HCT116 (cell line): ENCODE measurements at regions not wholly inside any gene's neighbourhood (a gene's known extent, or its start where the extent isn't known, plus 50 kb on each side); places are given as distances from the start of the nearest gene placed in this dataset.

Experiments
- ATAC-seq: fragments of 200-7000 bp; cut with Tn5 transposase; 2 replicates; pipeline ENCODE4 v1.9.1; 2020; ENCODE audit warnings: mild to moderate bottlenecking, moderate library complexity
- BruUV-seq: library from RNA; stranded (reverse); fragments of 400-500 nt; replicated peaks from 2 replicates; lab custom pipeline; 2021; lab: Mats Ljungman, UMichigan
- CTCF ChIA-PET: fragments of 300-600 bp; sonication (Branson Sonifier 250); formaldehyde crosslinking; loops from one replicate; lab custom pipeline; 2021; ENCODE audit warnings: antibody characterized with exemption; lab: Charles Lee
- POLR2A ChIA-PET: fragments of 300-600, 350-600 bp; sonication (Branson Sonifier 250); formaldehyde crosslinking; loops from one replicate; lab custom pipeline; 2021; ENCODE audit warnings: antibody characterized with exemption; lab: Charles Lee
- RAD21 ChIA-PET, 2 experiments: fragments of 300-600 bp; sonication (Branson Sonifier 250); formaldehyde crosslinking; loops; one replicate each; lab custom pipeline; 2023; ENCODE audit warnings: low total read pairs in 2 of 2; ENCODE audit not compliant: uncharacterized antibody in 2 of 2, unreplicated experiment in 2 of 2, low non-redundant PET in 1 of 2; lab: Charles Lee
- DNase-seq: peaks from one replicate; pipeline ENCODE4 v3.0.0-alpha.2; 2010; ENCODE audit warnings: low read depth, low spot score
- H2AFZ ChIP-seq: fragments of 200-600 bp; shearing (Covaris generic), sonication (generic); 2 replicates; pipeline ENCODE4 v1.6.1; 2017; ENCODE audit warnings: low read depth, mixed run types, mixed read lengths, antibody characterized with exemption, low read length; ENCODE audit not compliant: poor library complexity, severe bottlenecking
- H3K27ac ChIP-seq: 2 replicates; pipeline ENCODE4 v1.5.1; 2012; ENCODE audit warnings: low read depth, low read length
- H3K27me3 ChIP-seq: fragments of 200-600 bp; sonication (generic); 2 replicates; pipeline ENCODE4 v1.6.1; 2016; ENCODE audit warnings: mixed run types, low read length, mixed read lengths; ENCODE audit not compliant: insufficient read depth
- H3K36me3 ChIP-seq, 2 experiments: fragments of 200-500 bp in 1 of 2; fragments of 200-600 bp in 1 of 2; sonication (Bioruptor generic) in 1 of 2; sonication (generic) in 1 of 2; 2 replicates each; pipeline versions ENCODE4 v1.5.1 to v1.6.1; 2014 to 2016; ENCODE audit warnings: low read length in 2 of 2, inconsistent platforms in 1 of 2, mixed read lengths in 1 of 2, mixed run types in 1 of 2; ENCODE audit not compliant: insufficient read depth in 2 of 2, control insufficient read depth in 1 of 2
- H3K4me1 ChIP-seq, 2 experiments: fragments of 200-600 bp in 1 of 2; sonication (generic) in 1 of 2; 2 replicates each; pipeline versions ENCODE4 v1.5.1 to v1.6.1; 2012 to 2017; ENCODE audit warnings: low read length in 2 of 2, inconsistent platforms in 1 of 2, mild to moderate bottlenecking in 1 of 2, mixed read lengths in 1 of 2, mixed run types in 1 of 2, moderate library complexity in 1 of 2; ENCODE audit not compliant: insufficient read depth in 2 of 2, control insufficient read depth in 1 of 2
- H3K4me2 ChIP-seq: fragments of 200-600 bp; sonication (generic); 2 replicates; pipeline ENCODE4 v1.6.1; 2017; ENCODE audit warnings: mixed run types, low read length, mixed read lengths
- H3K4me3 ChIP-seq, 2 experiments: fragments of 200-600 bp in 1 of 2; sonication (generic) in 1 of 2; replicated peaks in 1 of 2; 2 replicates each; pipeline ENCODE4 v1.5.1; 2011 to 2016; ENCODE audit warnings: low read length in 2 of 2, control low read depth in 1 of 2, low read depth in 1 of 2, mild to moderate bottlenecking in 1 of 2, mixed read lengths in 1 of 2, mixed run types in 1 of 2
- H3K79me2 ChIP-seq: fragments of 200-600 bp; sonication (generic); 2 replicates; pipeline ENCODE4 v1.6.1; 2017; ENCODE audit warnings: mild to moderate bottlenecking, mixed run types, low read length, moderate library complexity, mixed read lengths; ENCODE audit not compliant: insufficient read depth
- H3K9ac ChIP-seq: fragments of 200-600 bp; sonication (generic); 2 replicates; pipeline ENCODE4 v1.6.1; 2016; ENCODE audit warnings: low read length, mixed read lengths
- H3K9me2 ChIP-seq: fragments of 200-600 bp; sonication (generic), shearing (Covaris generic); 2 replicates; pipeline ENCODE4 v1.6.1; 2017; ENCODE audit warnings: mixed run types, mild to moderate bottlenecking, moderate library complexity; ENCODE audit not compliant: insufficient read depth
- H3K9me3 ChIP-seq, 2 experiments: fragments of 200-500 bp in 1 of 2; fragments of 200-600 bp in 1 of 2; sonication (Bioruptor generic) in 1 of 2; sonication (generic) in 1 of 2; 2 replicates each; pipeline ENCODE4 v1.6.1; 2014 to 2017; ENCODE audit warnings: low read length in 2 of 2, mixed read lengths in 2 of 2, inconsistent platforms in 1 of 2, low read depth in 1 of 2, mild to moderate bottlenecking in 1 of 2, mixed run types in 1 of 2, moderate library complexity in 1 of 2; ENCODE audit not compliant: control insufficient read depth in 1 of 2, insufficient read depth in 1 of 2
- H4K20me1 ChIP-seq: fragments of 200-600 bp; sonication (generic), shearing (Covaris generic); 2 replicates; pipeline ENCODE4 v1.6.1; 2017; ENCODE audit warnings: mixed run types, mild to moderate bottlenecking, moderate library complexity; ENCODE audit not compliant: insufficient read depth
- CBX3 ChIP-seq: IDR thresholded peaks from 2 replicates; pipeline ENCODE4 v1.6.1; 2012; ENCODE audit warnings: low read depth
- CEBPB ChIP-seq: IDR thresholded peaks from 2 replicates; pipeline ENCODE4 v1.6.1; 2012; ENCODE audit warnings: low read depth
- ELF1 ChIP-seq: IDR thresholded peaks from 2 replicates; pipeline ENCODE4 v1.6.1; 2012; ENCODE audit warnings: low read depth, borderline replicate concordance
- FOSL1 ChIP-seq: IDR thresholded peaks from 2 replicates; pipeline ENCODE4 v1.6.1; 2012; ENCODE audit warnings: low read depth
- POLR2AphosphoS5 ChIP-seq: IDR thresholded peaks from 2 replicates; pipeline ENCODE4 v1.6.1; 2011; ENCODE audit warnings: mild to moderate bottlenecking, low read depth, low read length, moderate library complexity
- RAD21 ChIP-seq: IDR thresholded peaks from 2 replicates; pipeline ENCODE4 v1.6.1; 2012; ENCODE audit warnings: low read depth, mild to moderate bottlenecking
- SIN3A ChIP-seq: IDR thresholded peaks from 2 replicates; pipeline ENCODE4 v1.6.1; 2012; ENCODE audit warnings: low read depth
- SP1 ChIP-seq: IDR thresholded peaks from 2 replicates; pipeline ENCODE4 v1.6.1; 2012; ENCODE audit warnings: low read depth
- SRF ChIP-seq: IDR thresholded peaks from 2 replicates; pipeline ENCODE4 v1.6.1; 2012; ENCODE audit warnings: low read depth
- YY1 ChIP-seq: IDR thresholded peaks from 2 replicates; pipeline ENCODE4 v1.6.1; 2011; ENCODE audit warnings: low read length, low read depth, moderate library complexity, mild to moderate bottlenecking; ENCODE audit not compliant: insufficient replicate concordance; ENCODE audit errors: extremely low read depth
- ZFX ChIP-seq: fragments of 450-650 bp; IDR thresholded peaks from 2 replicates; pipeline ENCODE4 v1.6.1; 2017
- intact Hi-C: fragments of 100-400 bp; cut with micrococcal nuclease; formaldehyde crosslinking; loops from 2 replicates; pipeline ENCODE4 v1.10.0; 2022
- TF ChIP-seq, protein P1 (sequence below): IDR thresholded peaks from 2 replicates; pipeline ENCODE4 v1.6.1; 2012; ENCODE audit warnings: low read depth
- TF ChIP-seq, protein P2 (sequence below): IDR thresholded peaks from 2 replicates; pipeline ENCODE4 v1.6.1; 2012
- TF ChIP-seq, protein P3 (sequence below): IDR thresholded peaks from 2 replicates; pipeline ENCODE4 v1.6.1; 2012
- TF ChIP-seq, protein P4 (sequence below): IDR thresholded peaks from 2 replicates; pipeline ENCODE4 v1.6.1; 2011; ENCODE audit warnings: mild to moderate bottlenecking, low read length, moderate library complexity; ENCODE audit not compliant: insufficient replicate concordance; ENCODE audit errors: extremely low read depth

DNA sequence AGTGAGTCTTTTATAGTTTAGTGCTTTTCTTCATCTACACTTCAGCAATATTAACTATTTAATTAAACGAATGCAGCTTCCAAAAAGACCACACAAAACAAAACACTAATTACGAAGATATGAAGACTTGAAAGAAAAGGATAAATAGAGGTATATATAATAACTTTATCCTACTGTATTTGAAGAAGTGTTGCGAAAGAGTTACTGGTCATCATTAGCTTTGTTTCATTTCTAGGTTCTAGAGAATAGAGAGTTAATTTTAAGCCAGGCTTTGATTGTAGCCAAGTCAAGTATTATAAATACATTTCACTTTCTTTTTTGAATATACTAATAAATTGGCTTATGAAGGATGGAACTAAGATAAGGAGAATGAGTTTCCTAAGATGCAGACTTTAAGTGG lies 416.8 kb upstream of the GBE1 start:
- no peak overlapping the region for H3K27ac ChIP-seq
- no peaks in the 10 kb centered on the region for H3K36me3 ChIP-seq
- H3K9me3 ChIP-seq: no peaks in the 10 kb centered on the region
- H3K9ac ChIP-seq: no peak overlapping the region
- BruUV-seq: no TSS peak
- RAD21 ChIA-PET: no interaction called here
- no peaks in the 10 kb centered on the region for H3K9me2 ChIP-seq
- POLR2A ChIA-PET: no interaction called here
- CTCF ChIA-PET: no interaction called here
- H4K20me1 ChIP-seq: no peaks in the 10 kb centered on the region
- no peak overlapping the region for H3K4me2 ChIP-seq
- no peak overlapping the region for H3K4me3 ChIP-seq
- intact Hi-C loops: no loop called here
- H2AFZ ChIP-seq: no peak overlapping the region
- H3K4me1 ChIP-seq: no peaks in the 10 kb centered on the region
- no peak for TF ChIP-seq SP1
- TF ChIP-seq YY1: no peak
- TF ChIP-seq, protein P1, sequence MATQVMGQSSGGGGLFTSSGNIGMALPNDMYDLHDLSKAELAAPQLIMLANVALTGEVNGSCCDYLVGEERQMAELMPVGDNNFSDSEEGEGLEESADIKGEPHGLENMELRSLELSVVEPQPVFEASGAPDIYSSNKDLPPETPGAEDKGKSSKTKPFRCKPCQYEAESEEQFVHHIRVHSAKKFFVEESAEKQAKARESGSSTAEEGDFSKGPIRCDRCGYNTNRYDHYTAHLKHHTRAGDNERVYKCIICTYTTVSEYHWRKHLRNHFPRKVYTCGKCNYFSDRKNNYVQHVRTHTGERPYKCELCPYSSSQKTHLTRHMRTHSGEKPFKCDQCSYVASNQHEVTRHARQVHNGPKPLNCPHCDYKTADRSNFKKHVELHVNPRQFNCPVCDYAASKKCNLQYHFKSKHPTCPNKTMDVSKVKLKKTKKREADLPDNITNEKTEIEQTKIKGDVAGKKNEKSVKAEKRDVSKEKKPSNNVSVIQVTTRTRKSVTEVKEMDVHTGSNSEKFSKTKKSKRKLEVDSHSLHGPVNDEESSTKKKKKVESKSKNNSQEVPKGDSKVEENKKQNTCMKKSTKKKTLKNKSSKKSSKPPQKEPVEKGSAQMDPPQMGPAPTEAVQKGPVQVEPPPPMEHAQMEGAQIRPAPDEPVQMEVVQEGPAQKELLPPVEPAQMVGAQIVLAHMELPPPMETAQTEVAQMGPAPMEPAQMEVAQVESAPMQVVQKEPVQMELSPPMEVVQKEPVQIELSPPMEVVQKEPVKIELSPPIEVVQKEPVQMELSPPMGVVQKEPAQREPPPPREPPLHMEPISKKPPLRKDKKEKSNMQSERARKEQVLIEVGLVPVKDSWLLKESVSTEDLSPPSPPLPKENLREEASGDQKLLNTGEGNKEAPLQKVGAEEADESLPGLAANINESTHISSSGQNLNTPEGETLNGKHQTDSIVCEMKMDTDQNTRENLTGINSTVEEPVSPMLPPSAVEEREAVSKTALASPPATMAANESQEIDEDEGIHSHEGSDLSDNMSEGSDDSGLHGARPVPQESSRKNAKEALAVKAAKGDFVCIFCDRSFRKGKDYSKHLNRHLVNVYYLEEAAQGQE: no peak
- TF ChIP-seq POLR2AphosphoS5: no peak
- TF ChIP-seq CEBPB: no peak
- TF ChIP-seq ELF1: no peak
- no peak for TF ChIP-seq CBX3
- TF ChIP-seq ZFX: no peak
- TF ChIP-seq, protein P2, sequence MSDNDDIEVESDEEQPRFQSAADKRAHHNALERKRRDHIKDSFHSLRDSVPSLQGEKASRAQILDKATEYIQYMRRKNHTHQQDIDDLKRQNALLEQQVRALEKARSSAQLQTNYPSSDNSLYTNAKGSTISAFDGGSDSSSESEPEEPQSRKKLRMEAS: no peak
- TF ChIP-seq SIN3A: no peak
- no peak for TF ChIP-seq SRF
- TF ChIP-seq FOSL1: no peak
- TF ChIP-seq, protein P3, sequence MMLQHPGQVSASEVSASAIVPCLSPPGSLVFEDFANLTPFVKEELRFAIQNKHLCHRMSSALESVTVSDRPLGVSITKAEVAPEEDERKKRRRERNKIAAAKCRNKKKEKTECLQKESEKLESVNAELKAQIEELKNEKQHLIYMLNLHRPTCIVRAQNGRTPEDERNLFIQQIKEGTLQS: no peak
- TF ChIP-seq, protein P4, sequence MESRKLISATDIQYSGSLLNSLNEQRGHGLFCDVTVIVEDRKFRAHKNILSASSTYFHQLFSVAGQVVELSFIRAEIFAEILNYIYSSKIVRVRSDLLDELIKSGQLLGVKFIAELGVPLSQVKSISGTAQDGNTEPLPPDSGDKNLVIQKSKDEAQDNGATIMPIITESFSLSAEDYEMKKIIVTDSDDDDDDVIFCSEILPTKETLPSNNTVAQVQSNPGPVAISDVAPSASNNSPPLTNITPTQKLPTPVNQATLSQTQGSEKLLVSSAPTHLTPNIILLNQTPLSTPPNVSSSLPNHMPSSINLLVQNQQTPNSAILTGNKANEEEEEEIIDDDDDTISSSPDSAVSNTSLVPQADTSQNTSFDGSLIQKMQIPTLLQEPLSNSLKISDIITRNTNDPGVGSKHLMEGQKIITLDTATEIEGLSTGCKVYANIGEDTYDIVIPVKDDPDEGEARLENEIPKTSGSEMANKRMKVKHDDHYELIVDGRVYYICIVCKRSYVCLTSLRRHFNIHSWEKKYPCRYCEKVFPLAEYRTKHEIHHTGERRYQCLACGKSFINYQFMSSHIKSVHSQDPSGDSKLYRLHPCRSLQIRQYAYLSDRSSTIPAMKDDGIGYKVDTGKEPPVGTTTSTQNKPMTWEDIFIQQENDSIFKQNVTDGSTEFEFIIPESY: no peak
- no peak for TF ChIP-seq RAD21
- DNase-seq (no peak), ATAC-seq (no peak)
- no peaks in the 10 kb centered on the region for H3K27me3 ChIP-seq
- H3K79me2 ChIP-seq: no peaks in the 10 kb centered on the region
